Stimulated activated CD4-positive, alpha-beta T cell treated with anti-CD3 and anti-CD28 coated beads, Interleukin-1b, Interleukin-23, amount 100 ng/mL, for 48 hours (primary cell): ENCODE measurements at regions not wholly inside any gene's neighbourhood (a gene's known extent, or its start where the extent isn't known, plus 50 kb on each side); places are given as distances from the start of the nearest gene placed in this dataset.
"Not testable (repeated sequence)": the region's sequence is repeated elsewhere in the genome, so short reads cannot be mapped to it uniquely, and the experiment has no call there.

Experiments used
- DNase-seq: peaks from one replicate; pipeline ENCODE4 v3.0.0-alpha.2; 2020

DNA sequence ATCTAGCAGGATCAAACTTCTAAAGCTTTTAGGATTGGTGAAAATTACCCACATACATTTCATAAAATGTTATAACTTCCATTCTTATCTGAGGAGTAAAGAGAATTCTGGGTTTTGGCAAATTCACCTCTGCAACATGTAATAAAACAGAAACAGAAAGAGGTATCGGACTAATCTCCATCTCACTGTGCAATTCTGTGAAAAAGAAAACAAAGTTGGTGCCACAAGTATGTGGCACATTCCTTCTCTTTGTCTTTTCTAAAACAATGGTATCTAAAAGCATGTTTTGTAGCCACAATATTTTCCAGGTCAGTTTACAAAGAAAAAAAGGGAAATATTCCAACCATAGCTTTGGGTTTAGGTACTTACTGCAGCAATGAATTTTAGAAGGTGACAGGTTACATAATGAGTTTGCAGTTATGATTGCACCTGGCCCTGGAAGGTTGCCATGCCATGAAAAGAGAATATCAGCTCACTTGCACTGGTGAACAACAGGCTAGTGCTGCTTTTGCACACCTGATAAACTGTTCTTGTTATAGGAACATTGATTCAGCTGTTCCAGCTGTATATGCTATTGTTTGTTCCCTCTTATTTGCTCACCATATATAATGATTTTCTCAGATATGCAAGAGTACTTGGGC, 491.3 kb upstream of the MEF2C start:
- no peak for DNase-seq

DNA sequence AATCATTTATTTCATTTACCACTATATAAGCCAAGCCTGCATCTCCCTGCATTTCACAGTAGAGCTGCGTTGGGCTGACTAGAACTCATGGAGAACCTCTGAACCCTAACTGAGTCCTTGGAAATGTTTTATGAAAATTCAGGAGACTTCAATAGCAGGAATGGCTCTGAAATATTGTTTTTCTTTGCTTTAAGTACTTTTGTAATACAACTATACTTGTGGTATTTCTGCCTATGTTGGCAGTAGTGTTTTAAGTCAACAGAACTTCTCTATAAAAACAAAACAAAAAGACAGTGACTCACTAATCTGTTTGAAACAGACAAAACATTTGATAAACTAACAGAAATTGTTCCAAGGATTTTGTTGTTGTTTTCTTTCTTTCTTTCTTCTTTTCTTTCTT, 489.2 kb upstream of the MEF2C start:
- no peak for DNase-seq

DNA sequence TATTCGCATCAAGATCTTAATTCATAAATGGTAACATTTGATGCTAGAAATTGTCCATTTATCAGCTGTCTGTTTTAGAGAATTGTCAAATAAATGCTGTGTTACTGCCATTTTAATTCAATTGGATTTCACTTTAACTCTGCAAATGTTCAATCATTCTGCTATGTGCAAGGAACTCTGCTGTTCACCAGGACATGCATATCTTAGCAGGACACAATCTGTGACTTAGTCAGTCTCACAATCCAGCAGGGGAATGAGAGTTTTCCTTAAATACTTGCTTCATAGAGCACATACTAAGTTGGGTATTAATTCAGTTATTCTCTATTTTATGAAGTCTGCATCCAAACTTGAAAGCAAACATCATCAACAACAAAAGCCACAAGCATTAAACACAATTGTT, 488.7 kb upstream of the MEF2C start:
- DNase-seq: no peak

DNA sequence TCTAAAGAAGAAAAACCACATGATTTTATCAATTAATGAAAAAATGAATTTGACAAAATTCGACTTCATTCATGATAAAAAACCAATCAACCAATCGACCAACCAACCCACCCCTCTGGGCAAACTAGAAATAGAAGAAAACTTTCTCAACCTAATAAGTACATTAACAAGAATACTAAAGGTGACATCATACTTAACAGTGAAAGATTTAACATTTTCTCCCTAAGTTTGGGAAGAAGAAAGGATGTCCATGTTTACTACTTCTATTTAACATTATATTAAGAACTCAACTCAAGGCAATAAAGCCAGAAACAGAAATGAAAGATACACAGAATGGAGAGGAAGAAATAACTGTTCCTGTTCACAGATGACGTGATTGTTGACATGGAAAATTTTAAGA, 476.1 kb upstream of the MEF2C start:
- DNase-seq: no peak

GRCh38 chr5:89353837-89354551, 471.0 kb upstream of the MEF2C start:
- DNase-seq: no peak

DNA sequence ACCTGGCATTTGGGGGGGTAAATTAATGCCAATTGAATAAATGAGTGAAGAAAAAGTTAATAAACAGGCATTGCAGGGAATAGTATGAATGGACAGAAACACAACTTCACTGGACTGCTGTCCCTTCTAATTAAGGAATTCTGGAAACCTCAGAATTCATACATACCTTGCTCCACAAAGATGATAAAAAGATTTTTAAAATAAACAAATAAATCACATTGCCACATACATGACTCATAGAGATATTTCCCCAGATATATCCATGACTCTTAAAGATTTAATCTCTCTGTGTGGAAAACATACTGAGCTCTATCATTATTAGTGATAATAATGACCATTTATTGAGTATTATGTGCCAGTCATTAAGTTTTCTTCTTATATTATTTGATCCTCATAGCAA, 469.0 kb upstream of the MEF2C start:
- no peak for DNase-seq

GRCh38 chr5:89351222-89351621, 468.2 kb upstream of the MEF2C start:
- DNase-seq: no peak

GRCh38 chr5:89350684-89351083, 467.7 kb upstream of the MEF2C start:
- DNase-seq: no peak

DNA sequence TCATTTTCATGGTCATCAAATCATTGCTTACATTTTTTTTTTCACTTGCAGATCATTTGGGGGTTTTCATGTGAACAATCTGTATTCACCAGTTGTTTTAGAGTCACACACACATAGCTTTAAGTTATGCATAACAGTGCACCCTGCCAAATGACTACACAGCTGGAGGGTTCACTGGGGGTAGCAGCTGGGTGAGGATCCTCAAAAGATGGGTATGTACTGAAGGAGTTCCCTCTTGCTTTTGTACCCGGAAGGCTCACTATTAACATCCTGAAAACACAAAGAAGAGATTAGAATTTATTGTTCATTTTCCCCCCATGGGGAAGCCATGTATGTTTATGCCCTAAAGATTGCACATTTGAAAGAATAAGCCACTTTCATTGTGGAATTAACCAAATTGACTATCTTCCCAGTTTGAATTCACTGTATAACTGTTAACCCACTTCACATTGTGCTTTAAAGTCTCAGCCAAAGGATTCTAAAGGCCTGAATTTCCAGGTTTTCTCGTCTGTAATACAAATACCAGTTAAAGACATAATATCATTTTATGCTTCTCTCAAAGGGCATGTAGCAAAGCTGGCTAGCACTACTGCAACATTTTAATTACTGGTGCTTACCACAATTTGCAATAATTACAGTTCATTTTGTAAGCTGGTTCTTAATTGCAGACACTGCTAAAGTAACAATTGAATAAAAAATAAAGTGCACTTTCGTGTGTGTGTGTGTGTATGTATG, 466.4 kb upstream of the MEF2C start:
- DNase-seq: no peak

- DNase-seq: no peak
Measured at GRCh38 chr5:89346573-89346972, 463.6 kb upstream of the MEF2C start.

GRCh38 chr5:89343666-89344065, 460.7 kb upstream of the MEF2C start:
- peak; percentile 2 for DNase-seq

DNA sequence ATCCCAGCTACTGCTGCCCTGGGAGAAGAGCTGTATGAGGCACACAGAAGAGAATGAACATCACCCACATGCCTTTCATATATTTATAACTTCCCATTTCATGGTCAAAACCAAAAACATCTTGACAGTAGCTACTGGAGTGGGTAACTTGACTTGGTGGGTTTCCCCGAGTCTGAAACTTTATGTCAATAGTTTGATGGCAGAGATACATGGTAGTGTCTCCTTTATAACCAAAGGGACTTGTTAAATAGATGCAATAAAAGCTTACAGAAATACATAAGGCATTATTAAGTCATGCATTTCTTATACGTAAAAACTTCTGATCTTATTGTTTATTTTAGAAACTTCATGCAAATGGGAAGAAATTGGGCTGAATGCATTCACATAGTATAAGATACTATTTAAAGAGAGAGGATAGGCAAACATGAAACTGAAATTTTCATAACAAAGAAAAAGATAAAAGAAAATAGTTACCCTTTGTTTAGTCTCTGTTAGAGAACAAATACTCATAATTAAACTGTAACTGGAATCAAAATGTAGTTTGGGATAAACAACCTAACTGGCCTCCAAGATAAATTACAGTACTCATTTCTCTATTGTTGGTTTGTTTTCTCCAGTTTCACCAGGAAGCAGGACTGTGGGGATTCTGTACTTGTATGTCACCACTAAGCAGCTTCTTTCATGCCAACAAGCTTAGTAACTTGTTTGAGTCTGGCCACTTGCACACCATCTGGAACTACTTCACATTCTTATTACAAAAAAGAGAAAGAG, 459.3 kb upstream of the MEF2C start:
- no peak for DNase-seq

- DNase-seq: no peak
Measured at GRCh38 chr5:89338935-89339334, 456.0 kb upstream of the MEF2C start.

- DNase-seq: no peak
Measured at GRCh38 chr5:89336111-89336510, 453.1 kb upstream of the MEF2C start.

- no peak for DNase-seq
Measured at GRCh38 chr5:89330140-89330539, 447.2 kb upstream of the MEF2C start.

GRCh38 chr5:89327608-89328007, 444.6 kb upstream of the MEF2C start:
- DNase-seq: no peak

DNA sequence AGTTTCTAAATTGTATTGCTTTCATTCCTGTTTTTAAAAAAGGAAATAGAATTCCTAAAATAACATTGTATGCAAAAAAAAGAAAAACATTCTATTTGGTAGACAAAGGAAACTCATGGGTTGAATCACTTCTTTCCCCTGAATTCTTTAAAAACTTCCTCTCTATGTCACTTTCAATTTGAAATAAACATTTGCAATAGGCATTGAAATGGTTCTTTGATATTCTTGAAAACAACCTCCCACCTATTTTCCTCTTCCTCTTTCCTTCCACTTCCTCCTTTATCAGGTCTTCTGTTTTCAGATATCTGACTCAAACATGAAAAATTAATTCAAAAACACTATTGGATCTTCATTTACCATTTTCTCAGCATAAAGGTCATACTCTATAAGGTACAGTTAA, 442.0 kb upstream of the MEF2C start:
- DNase-seq: no peak

- no peak for DNase-seq
Measured at GRCh38 chr5:89320421-89321277, 437.7 kb upstream of the MEF2C start.

- DNase-seq: not testable (repeated sequence)
Measured at GRCh38 chr5:89317838-89318237, 434.9 kb upstream of the MEF2C start.

GRCh38 chr5:89315286-89316100, 432.5 kb upstream of the MEF2C start:
- DNase-seq: no peak

DNA sequence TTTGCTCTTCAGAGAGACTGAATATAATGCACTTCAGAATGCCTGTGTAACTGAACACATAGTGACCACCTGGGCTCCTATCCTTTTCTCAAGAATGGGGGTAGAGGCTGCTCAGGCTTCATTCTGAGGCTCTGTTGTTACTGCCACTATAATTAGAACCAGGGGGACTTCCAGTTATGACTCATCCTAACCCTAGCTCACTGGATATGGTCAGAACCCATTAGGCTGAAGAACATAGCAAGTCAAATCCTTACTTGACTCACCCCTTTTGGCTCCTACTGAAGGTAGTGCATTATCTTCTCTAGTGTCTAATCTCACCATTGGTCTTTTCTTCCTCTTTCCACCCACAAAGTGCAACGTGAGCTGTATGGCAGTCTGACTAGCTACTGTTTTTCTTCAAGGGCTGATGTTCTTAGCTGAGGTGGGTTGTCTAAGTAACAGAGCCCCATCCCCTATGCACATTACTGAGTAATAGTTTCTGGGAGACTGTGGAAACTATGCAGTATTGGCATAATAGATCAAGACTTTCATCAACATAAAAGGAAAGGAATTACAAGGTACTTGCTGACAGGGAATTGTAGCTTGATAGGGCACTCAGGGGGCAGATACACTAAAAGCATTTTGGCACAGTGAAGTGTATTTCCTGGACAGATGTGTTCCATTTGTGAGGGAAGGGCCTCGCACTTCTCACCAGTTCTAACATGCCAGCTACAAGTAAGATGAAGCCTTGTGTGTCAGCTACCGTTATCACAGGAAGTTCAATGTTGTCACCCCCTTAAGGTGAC, 431.0 kb upstream of the MEF2C start:
- DNase-seq: peak; percentile 2
